Natural killer cell treated with Interleukin-12 subunit alpha and Interleukin-12 subunit beta and Interleukin-15 and Interleukin-18, amount 100 ng/mL, for 72 hours (primary cell): ENCODE measurements at regions not wholly inside any gene's neighbourhood (a gene's known extent, or its start where the extent isn't known, plus 50 kb on each side); places are given as distances from the start of the nearest gene placed in this dataset.
"Not testable (repeated sequence)": the region's sequence is repeated elsewhere in the genome, so short reads cannot be mapped to it uniquely, and the experiment has no call there.

Experiments used
- ATAC-seq, 2 donors: fragments of 150-1000 bp; cut with Tn5 transposase in 1 of 2; sonication (Bioruptor Pico), chemical (Tn5 transposase) in 1 of 2; 2 replicates each; pipeline ENCODE4 v1.10.0; 2021
- DNase-seq: peaks from one replicate; pipeline ENCODE4 v3.0.0; 2022; ENCODE audit warnings: low spot score
- H3K27ac Mint-ChIP-seq, 2 donors: 1 replicate in 1 of 2; 2 replicates in 1 of 2; pipeline ENCODE4 v1.8.0; 2022; ENCODE audit warnings: mixed read lengths in 2 of 2, mild to moderate bottlenecking in 1 of 2, moderate library complexity in 1 of 2
- H3K27me3 Mint-ChIP-seq, 2 donors: 1 replicate in 1 of 2; 2 replicates in 1 of 2; pipeline ENCODE4 v1.8.0; 2022; ENCODE audit warnings: mixed read lengths in 2 of 2
- H3K36me3 Mint-ChIP-seq: one replicate; pipeline ENCODE4 v1.8.0; 2022; ENCODE audit warnings: mixed read lengths
- H3K4me1 Mint-ChIP-seq, 2 donors: 1 replicate in 1 of 2; 2 replicates in 1 of 2; pipeline ENCODE4 v1.8.0; 2022; ENCODE audit warnings: low read depth in 2 of 2, mixed read lengths in 2 of 2, mild to moderate bottlenecking in 1 of 2
- H3K4me3 Mint-ChIP-seq: one replicate; pipeline ENCODE4 v1.8.0; 2022; ENCODE audit warnings: mixed read lengths
- H3K9me3 Mint-ChIP-seq: 2 replicates; pipeline ENCODE4 v1.8.0; 2022; ENCODE audit warnings: mixed read lengths

DNA sequence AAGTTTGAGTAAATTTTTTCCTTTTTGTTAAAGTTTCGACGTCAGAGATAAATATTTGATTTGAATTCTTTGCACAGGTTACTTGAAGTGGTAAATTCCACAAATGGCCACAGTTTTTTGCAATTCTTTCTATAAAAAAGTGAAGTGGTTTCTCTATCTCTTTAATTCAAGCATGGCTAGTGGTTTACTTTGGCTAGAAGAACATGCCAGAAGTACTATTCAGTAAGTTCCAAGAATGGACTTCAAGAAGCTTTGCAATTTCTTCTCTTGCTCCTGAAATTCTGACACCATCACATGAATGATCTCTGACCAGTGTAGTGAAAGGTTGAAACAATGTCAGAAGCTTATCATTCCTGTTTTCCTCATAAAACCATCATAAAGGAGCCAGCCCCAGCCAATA is 55.7 kb upstream of the RNPC3 start:
- ATAC-seq (no peak), DNase-seq (no peak)
- Mint-ChIP-seq H3K4me1 (no peaks in the 10 kb centered on the region), H3K27me3 (peaks cover 0 to 6% of the 10 kb centered on the region in 2 donors), H3K4me3 (no peak overlapping the region), H3K27ac (no peak overlapping the region), H3K9me3 (peaks cover 3% of the 10 kb centered on the region), H3K36me3 (no peaks in the 10 kb centered on the region)

DNA sequence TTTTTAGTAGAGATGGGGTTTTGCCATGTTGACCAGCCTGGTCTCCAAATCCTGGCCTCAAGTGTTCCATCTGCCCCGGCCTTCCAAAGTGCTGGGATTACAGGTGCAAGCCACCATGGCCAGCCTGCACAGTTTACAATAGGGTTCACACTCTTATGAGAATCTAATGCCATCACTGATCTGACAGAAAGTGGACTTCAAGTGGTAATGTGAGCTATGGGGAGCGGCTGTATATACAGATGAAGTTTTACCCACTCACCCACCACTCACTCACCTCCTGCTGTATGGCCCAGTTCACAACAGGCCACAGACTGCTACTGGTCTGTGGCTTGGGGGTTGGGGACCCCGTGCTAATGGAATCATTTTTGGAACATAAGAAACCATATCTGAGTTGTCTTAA is 58.4 kb upstream of the RNPC3 start:
- ATAC-seq: no peak
- Mint-ChIP-seq H3K36me3 (no peaks in the 10 kb centered on the region), H3K4me1 (no peaks in the 10 kb centered on the region)

DNA sequence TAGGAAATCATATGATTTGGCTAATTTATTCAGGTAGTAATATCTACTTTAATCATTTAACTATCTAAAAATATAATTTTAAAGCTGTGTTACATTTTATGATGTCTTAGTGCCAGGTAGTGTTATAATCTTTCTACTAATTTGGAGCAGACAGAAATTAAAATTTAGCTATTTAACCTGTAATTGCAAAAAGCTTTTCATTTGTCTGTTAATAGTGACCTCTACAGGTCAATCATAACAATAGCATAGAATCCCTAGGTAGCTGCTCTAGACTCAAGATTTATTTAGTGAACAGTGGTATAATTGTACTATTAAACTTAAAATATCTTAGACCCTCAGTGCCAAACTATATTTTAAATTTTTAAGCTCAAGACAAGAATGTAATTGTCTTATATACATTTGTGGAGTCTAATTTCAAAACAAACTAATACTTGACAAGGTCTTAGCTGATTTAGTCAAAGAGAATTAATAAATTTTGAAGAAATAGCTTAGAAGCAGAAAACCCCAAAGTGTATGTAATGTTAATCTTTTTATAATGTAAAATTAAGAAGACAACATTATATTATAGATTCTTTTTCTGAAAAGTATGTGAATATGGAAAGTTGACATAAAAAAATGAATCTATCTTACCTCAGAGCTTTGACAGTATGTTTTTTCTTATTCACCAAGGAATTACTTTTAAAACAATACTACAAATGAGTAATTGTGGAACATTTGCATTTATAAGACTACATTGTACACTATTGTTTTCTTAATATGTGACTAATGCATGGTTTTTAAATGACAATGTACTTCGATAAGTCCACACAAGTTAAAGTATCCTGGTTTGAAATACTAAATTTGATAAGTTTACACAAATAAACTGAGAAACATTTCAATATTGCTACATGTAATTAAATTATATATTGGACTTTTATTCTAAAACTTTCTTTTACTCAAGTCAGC is 64.1 kb upstream of the RNPC3 start:
- DNase-seq: no peak
- ATAC-seq: no peak
- Mint-ChIP-seq H3K36me3 (no peaks in the 10 kb centered on the region), H3K4me3 (no peak overlapping the region), H3K9me3 (no peaks in the 10 kb centered on the region), H3K4me1 (no peaks in the 10 kb centered on the region), H3K27me3 (no peaks in the 10 kb centered on the region), H3K27ac (no peak overlapping the region)

More for the DNA sequence above, 58.4 kb upstream of the RNPC3 start:
- H3K9me3 Mint-ChIP-seq: peaks cover 3% of the 10 kb centered on the region
- H3K4me3 Mint-ChIP-seq: no peak overlapping the region
- H3K27me3 Mint-ChIP-seq: peaks cover 0 to 6% of the 10 kb centered on the region in 2 donors
- no peak overlapping the region for H3K27ac Mint-ChIP-seq
- DNase-seq: no peak

DNA sequence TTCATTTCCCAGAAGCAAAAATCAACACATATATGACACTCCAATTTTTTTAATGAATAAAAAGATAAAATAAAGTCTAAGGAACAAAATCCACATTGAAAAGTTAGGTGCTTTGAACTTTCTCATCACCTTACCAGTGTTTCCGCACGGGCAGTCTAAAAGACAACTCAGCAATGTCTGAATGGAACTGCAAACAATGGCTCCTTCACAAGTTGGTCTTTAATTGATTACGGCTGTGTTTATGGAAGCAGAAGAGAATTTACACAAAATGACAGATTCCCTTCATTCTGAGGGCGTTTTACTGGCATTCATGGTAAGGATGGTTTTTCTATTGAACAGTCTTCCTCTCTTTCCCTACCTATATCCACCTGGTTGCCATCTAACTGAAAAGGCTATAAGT is 65.0 kb upstream of the RNPC3 start:
- H3K4me3 Mint-ChIP-seq: no peak overlapping the region
- DNase-seq: no peak
- H3K36me3 Mint-ChIP-seq: no peaks in the 10 kb centered on the region
- H3K4me1 Mint-ChIP-seq: no peaks in the 10 kb centered on the region
- H3K27ac Mint-ChIP-seq: no peak overlapping the region
- H3K27me3 Mint-ChIP-seq: no peaks in the 10 kb centered on the region
- no peak for ATAC-seq
- no peaks in the 10 kb centered on the region for H3K9me3 Mint-ChIP-seq

DNA sequence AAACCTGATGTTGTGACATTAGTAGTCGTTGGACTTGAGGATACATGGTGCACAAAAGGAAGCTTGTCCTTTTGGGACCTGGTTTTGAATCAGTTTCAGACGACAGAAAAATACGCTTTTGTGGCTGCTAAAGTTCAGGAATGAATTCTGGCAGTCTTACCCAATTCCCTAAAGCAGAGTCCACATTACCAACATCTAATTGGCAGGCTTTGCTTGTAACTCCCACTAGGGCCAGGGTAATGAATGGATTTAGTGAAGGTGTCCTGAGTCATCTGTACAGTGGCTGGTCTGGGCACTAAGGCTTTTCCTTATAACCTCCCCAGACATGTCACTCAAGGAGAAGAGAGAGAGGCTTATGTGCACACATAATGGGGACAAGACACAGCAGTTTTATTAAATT is 66.2 kb upstream of the RNPC3 start:
- H3K36me3 Mint-ChIP-seq: no peaks in the 10 kb centered on the region
- no peak overlapping the region for H3K4me3 Mint-ChIP-seq
- no peaks in the 10 kb centered on the region for H3K4me1 Mint-ChIP-seq
- H3K27me3 Mint-ChIP-seq: no peaks in the 10 kb centered on the region
- ATAC-seq (no peak), DNase-seq (no peak)
- no peak overlapping the region for H3K27ac Mint-ChIP-seq
- no peaks in the 10 kb centered on the region for H3K9me3 Mint-ChIP-seq

DNA sequence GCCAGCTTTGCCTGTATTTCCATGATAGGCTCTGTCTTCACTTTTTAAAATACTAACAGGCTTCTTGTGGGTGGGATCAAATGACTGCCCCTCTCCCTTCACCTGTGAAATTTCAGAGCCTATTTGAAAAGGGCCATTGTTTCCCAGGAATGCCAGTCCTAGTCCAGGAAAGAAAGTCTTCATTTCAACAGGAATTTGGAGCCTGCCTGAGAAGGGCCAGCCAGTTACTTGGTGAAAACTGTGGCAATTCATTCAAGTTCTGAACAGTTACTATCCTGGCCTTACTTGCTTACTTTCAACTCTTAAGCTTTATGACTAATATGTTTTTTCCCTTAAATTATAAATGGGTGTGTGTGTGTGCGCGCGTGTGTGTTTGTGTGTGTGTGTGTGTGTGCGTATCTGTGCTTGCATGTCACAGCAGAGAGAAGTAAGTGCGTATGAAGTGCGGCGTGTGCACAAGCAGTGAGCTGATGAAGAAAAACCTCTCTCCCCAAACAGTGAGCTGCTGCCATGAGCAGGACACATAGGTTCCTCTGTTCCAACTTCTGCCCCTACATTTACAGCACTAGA is 67.5 kb upstream of the RNPC3 start:
- no peak for ATAC-seq
- Mint-ChIP-seq H3K27me3 (no peaks in the 10 kb centered on the region), H3K27ac (no peak overlapping the region), H3K9me3 (no peaks in the 10 kb centered on the region), H3K4me1 (no peaks in the 10 kb centered on the region), H3K4me3 (no peak overlapping the region), H3K36me3 (no peaks in the 10 kb centered on the region)
- DNase-seq: no peak

DNA sequence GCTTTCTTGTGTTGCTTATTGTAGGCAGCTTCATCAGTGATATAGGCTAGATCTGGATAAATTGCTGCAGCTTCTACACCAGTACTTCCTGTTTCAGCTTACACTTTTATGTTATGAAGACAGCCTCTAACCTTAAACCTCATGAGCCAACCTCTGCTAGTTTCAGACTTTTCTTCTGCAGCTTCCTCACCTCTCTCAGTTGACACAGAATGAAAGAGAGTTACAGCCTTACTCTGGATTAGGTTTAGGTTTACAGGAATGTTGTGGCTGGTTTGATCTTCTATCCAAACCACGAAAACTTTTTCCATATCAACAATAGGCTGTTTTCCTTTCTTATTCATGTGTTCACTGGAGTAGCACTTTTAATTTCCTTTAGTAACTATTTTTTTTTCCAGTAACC is 76.9 kb upstream of the RNPC3 start:
- Mint-ChIP-seq H3K27me3 (no peaks in the 10 kb centered on the region), H3K4me3 (no peak overlapping the region), H3K9me3 (peaks cover 4% of the 10 kb centered on the region), H3K36me3 (no peaks in the 10 kb centered on the region), H3K4me1 (no peaks in the 10 kb centered on the region), H3K27ac (no peak overlapping the region)
- ATAC-seq (no peak), DNase-seq (no peak)

DNA sequence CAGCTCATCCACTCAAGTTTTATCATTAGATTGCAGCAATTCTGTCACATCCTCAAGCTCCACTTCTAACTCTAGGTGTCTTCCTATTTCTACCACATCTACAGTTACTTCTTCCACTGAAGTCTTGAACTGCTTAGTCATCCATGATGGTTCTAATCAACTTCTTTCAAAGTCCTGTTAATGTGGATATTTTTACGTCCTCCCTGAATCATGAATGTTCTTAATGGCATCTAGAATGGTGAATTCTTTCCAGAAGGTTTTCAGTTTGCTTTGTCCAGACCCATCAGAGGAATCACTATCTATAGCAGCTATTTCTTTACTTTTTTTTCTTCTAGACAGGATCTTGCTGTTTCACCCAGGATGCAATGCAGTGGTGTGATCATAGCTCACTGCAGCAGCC is 78.0 kb upstream of the RNPC3 start:
- Mint-ChIP-seq H3K4me1 (no peaks in the 10 kb centered on the region), H3K27me3 (no peaks in the 10 kb centered on the region), H3K36me3 (no peaks in the 10 kb centered on the region)

DNA sequence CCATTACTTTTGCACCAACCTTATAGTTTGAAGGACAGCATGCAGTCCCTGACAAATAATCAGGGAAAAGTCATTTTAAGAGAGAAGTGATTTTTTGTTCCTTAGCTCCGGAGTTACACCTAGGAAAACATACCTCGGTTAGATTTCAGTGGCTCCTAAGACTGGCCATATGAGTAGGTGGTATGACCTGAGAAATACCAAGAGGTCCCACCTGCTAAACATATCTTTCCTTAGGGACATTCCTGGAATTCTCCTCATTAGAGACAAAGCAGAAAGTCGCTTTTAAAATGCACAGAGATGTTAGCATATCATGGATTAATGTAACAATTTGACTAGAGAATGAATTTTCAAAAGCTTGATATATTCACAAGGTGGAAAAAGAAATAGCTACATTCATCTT is 84.2 kb upstream of the RNPC3 start:
- H3K27me3 Mint-ChIP-seq: no peaks in the 10 kb centered on the region
- H3K27ac Mint-ChIP-seq: no peak overlapping the region
- no peaks in the 10 kb centered on the region for H3K36me3 Mint-ChIP-seq
- no peak for DNase-seq
- no peak overlapping the region for H3K4me3 Mint-ChIP-seq
- peaks cover 7% of the 10 kb centered on the region for H3K9me3 Mint-ChIP-seq
- ATAC-seq: no peak
- no peaks in the 10 kb centered on the region for H3K4me1 Mint-ChIP-seq

More for the DNA sequence above, 78.0 kb upstream of the RNPC3 start:
- ATAC-seq: no peak
- H3K27ac Mint-ChIP-seq: no peak overlapping the region
- peaks cover 4% of the 10 kb centered on the region for H3K9me3 Mint-ChIP-seq
- no peak overlapping the region for H3K4me3 Mint-ChIP-seq
- no peak for DNase-seq

DNA sequence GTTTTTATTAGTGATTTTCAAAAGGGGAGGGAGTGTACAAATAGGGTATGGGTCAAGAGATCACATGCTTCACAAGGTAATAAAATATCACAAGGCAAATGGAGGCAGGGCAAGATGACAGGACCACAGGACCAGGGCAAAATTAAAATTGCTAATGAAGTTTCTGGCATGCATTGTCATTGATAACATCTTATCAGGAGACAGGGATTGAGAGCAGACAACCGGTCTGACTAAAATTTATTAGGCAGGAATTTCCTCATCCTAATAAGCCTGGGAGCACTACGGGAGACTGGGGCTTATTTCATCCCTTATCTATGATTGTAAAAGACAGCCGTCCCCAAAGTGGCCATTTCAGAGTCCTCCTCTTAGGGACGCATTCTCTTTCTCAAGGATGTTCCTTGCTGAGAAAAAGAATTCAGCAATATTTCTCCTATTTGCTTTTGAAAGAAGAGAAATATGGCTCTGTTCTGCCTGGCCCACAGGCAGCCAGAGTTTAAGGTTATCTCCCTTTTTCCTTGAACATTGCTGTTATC is 88.9 kb upstream of the RNPC3 start:
- DNase-seq, H3K36me3 Mint-ChIP-seq, H3K27ac Mint-ChIP-seq, H3K27me3 Mint-ChIP-seq, H3K4me1 Mint-ChIP-seq, H3K4me3 Mint-ChIP-seq, H3K9me3 Mint-ChIP-seq, ATAC-seq: not testable (repeated sequence)

DNA sequence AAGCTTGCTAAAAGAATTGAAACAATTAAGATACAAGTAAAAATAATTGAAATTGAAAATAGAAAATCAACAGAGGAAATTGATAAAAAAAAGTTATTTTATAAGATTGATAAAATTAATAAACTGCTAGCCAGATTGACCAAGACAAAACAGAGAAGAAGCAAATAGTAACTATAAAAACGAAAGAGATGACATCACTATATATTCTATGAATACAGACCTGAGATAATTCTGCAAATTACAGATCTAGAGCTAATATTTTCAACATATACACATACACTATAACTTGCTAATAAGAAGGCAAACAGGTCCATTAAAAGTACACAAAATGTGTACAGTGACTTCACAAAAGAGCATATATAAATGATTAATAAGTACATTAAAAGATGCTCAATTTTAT is 90.1 kb upstream of the RNPC3 start:
- Mint-ChIP-seq H3K36me3 (no peaks in the 10 kb centered on the region), H3K27ac (no peak overlapping the region), H3K4me1 (no peaks in the 10 kb centered on the region), H3K27me3 (no peaks in the 10 kb centered on the region), H3K4me3 (no peak overlapping the region), H3K9me3 (peaks cover 5% of the 10 kb centered on the region)
- ATAC-seq (no peak), DNase-seq (no peak)

DNA sequence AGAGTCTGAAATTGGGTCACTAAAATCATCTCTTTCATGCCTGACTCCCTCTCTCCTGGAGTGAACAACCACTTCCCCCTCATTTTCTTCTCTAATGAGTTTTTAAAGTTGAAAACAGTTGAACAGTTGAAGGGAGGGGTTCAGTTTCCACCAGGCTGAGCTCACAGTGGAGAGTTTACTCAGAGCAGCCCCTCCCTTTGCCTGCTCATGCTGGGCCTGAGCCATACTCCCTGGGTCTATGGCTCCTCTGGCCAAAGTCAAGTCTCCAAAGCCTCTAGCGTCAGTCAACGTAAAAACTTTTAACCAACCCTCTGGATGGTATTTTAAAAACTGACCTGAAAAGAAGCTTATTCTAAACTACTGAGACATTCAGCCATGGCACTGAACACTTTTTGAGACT is 100.8 kb upstream of the RNPC3 start:
- DNase-seq (no peak), ATAC-seq (no peak)
- Mint-ChIP-seq H3K4me3 (no peak overlapping the region), H3K9me3 (peaks cover 7% of the 10 kb centered on the region), H3K36me3 (no peaks in the 10 kb centered on the region), H3K27me3 (no peaks in the 10 kb centered on the region), H3K27ac (no peak overlapping the region), H3K4me1 (no peaks in the 10 kb centered on the region)

DNA sequence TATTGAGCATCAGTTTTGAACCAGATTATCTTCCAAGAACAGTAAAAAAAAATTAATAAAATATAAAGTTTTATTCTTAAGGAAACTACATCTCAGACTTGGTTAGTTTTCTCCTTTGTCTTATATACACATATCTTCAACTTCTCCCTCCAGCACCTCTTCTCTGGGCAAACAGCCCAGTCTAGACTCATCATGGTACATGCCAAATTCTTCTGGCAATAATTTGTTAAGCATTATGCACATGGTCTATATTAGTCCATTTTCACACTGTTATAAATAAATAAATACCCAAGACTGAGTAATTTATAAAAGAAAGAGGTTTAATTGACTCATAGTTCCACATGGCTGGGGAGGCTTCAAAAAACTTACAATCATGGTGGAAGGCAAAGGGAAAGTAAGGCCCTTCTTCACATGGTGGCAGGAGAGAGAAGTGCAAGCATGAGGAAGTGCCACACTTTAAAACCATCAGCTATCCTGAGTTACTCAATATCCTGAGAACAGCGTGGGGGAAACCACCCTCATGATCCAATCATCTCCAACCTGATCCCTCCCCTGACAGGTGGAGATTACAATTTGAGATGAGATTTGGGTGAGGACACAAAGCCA is 108.7 kb upstream of the RNPC3 start:
- Mint-ChIP-seq H3K4me1 (no peaks in the 10 kb centered on the region), H3K9me3 (peaks cover 9% of the 10 kb centered on the region), H3K27me3 (no peaks in the 10 kb centered on the region), H3K27ac (no peak overlapping the region), H3K4me3 (no peak overlapping the region), H3K36me3 (no peaks in the 10 kb centered on the region)
- ATAC-seq: no peak
- DNase-seq: no peak

DNA sequence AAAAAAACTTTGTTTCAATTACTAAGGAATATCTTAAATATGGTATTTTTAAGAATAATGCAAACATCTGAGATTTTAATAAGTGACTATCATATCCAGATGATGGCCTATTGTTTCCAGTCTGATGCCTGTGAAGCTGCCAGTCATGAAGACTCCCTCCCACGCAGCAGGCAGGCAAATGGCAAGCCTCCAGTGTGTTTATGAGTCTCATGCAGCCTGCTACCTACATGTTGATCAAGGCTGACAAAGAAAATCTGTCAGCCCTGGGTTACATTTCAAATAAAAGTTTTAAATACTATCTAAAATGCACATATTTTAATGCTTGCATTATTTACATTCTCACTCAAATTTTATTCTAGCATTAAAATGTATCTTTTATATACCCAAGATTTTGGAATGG is 137.6 kb upstream of the RNPC3 start:
- no peak overlapping the region for H3K27ac Mint-ChIP-seq
- H3K4me3 Mint-ChIP-seq: no peak overlapping the region
- no peak for ATAC-seq
- no peaks in the 10 kb centered on the region for H3K36me3 Mint-ChIP-seq
- H3K9me3 Mint-ChIP-seq: peaks cover 29% of the 10 kb centered on the region
- no peak for DNase-seq
- no peaks in the 10 kb centered on the region for H3K27me3 Mint-ChIP-seq
- no peaks in the 10 kb centered on the region for H3K4me1 Mint-ChIP-seq
